Heart right ventricle (tissue), 16 donors: ENCODE measurements at regions not wholly inside any gene's neighbourhood (a gene's known extent, or its start where the extent isn't known, plus 50 kb on each side); places are given as distances from the start of the nearest gene placed in this dataset.

Experiments
- ATAC-seq, 8 donors: fragments of 200-7000 bp; cut with Tn5 transposase; one replicate each; pipeline ENCODE4 v1.9.1; 2020; ENCODE audit warnings: mild to moderate bottlenecking in 8 of 8, moderate library complexity in 8 of 8, moderate number of reproducible peaks in 1 of 8
- DNase-seq, 2 donors: peaks; one replicate each; pipeline ENCODE4 v3.0.0-alpha.2; 2020
- H3K27ac ChIP-seq, 10 donors: fragments of 200-600 bp; sonication (generic) in 2 of 10; one replicate each; pipeline versions ENCODE4 v1.5.0 to v1.8.0; 2020 to 2022; ENCODE audit warnings: mild to moderate bottlenecking in 3 of 10
- H3K27me3 ChIP-seq, 7 donors: fragments of 200-600 bp; one replicate each; pipeline ENCODE4 v1.8.0; 2021 to 2022; ENCODE audit warnings: mild to moderate bottlenecking in 2 of 7
- H3K36me3 ChIP-seq, 9 donors: fragments of 200-600 bp; sonication (generic) in 1 of 9; one replicate each; pipeline versions ENCODE4 v1.5.0 to v1.8.0; 2020 to 2022; ENCODE audit warnings: mild to moderate bottlenecking in 2 of 9
- H3K4me1 ChIP-seq, 9 donors: fragments of 200-600 bp; sonication (generic) in 1 of 9; one replicate each; pipeline versions ENCODE4 v1.5.0 to v1.8.0; 2020 to 2022; ENCODE audit warnings: mild to moderate bottlenecking in 4 of 9
- H3K4me3 ChIP-seq, 10 donors: fragments of 200-600 bp; sonication (generic) in 2 of 10; one replicate each; pipeline versions ENCODE4 v1.5.0 to v1.8.0; 2020 to 2022; ENCODE audit warnings: mild to moderate bottlenecking in 7 of 10, moderate library complexity in 2 of 10
- H3K9me3 ChIP-seq, 11 donors: fragments of 200-600 bp in 10 of 11; sonication (generic) in 2 of 11; one replicate each; pipeline versions ENCODE4 v1.5.0 to v1.8.0; 2013 to 2022; ENCODE audit warnings: mild to moderate bottlenecking in 2 of 11, control low read depth in 1 of 11, moderate library complexity in 1 of 11
- CTCF ChIP-seq, 9 donors: fragments of 200-600 bp; sonication (generic) in 2 of 9; IDR thresholded peaks; one replicate each; pipeline versions ENCODE4 v1.5.0 to v1.8.0; 2021 to 2022; ENCODE audit warnings: antibody characterized with exemption in 9 of 9, mild to moderate bottlenecking in 5 of 9, moderate library complexity in 1 of 9
- WGBS, 2 donors: extraction: QIAGEN DNeasy Blood & Tissue Kit; methylation state at CpG; one replicate each; pipeline ENCODE4 v1.1.7; 2013; ENCODE audit warnings: inconsistent platforms in 1 of 2; 5-methylcytosine and 5-hydroxymethylcytosine counted together
- intact Hi-C, 10 donors: fragments of 100-400 bp; cut with DNase I; formaldehyde crosslinking; loops; one replicate each; pipeline versions ENCODE4 v1.11.1 to v1.14.2; 2022
- donor health status: Arrhythmogenic right ventricular cardiomyopathy.
- donor health status: ischemic (EF 13 %, LVEDD 7.1; RV severe dilation, severe dysfunction).
- donor health status: healthy with polysubstance abuse.
- donor health status: DM: no; HTN: yes; CAD: no.
- donor health status: DM: no; HTN: no; CAD: no.
- donor health status: ischemic (EF 25% LVEDD 6.9; RV normal size, moderate dysfunction).
- donor health status: ischemic (EF 25% LVEDD 5.7; RV mildly dilated, moderate dysfunction).
- donor health status: healthy.
- donor health status: DM: yes; HTN: yes; CAD: no.
- donor health status: Ischemic cardiomyopathy.
- donor health status: ischemic (EF 35%, LVEDD 5.7; RV mildly dilated, moderate dysfunction).
- donor health status: nonischemic (EF 11% LVEDD 7.7; RV severe dilation, severe dysfunction).
- donor health status: DM: yes; HTN: yes; CAD: no.
- donor health status: PGD.
- donor health status: ischemic (EF 29% LVEDD 5.4; RV normal size, mild dysfunction).
- donor health status: nonischemic (EF 23%, LVEDD 6.1; RV moderate dilation, normal function).

GRCh38 chr16:35692824-35693223 lies 2233.4 kb downstream of the TP53TG3F start:
- peaks cover 0 to 6% (median 0%) of the 10 kb centered on the region in 9 donors for H3K4me1 ChIP-seq
- intact Hi-C loops = no loop called here
- no peak overlapping the region for H3K4me3 ChIP-seq
- H3K27me3 ChIP-seq = no peaks in the 10 kb centered on the region
- H3K27ac ChIP-seq = no peak overlapping the region
- WGBS, 2 donors = 70 to 76% methylated on average over 3 of the region's 3 CpGs
- H3K9me3 ChIP-seq = peaks cover 0 to 88% (median 17%) of the 10 kb centered on the region in 11 donors
- TF ChIP-seq CTCF (IDR thresholded peaks at IDR 0.05) = no peak
- ATAC-seq (no peak), DNase-seq (no peak)
- no peaks in the 10 kb centered on the region for H3K36me3 ChIP-seq

- Histone ChIP-seq H3K27me3 (no peaks in the 10 kb centered on the region), H3K4me1 (peaks cover 0 to 9% (median 0%) of the 10 kb centered on the region in 9 donors), H3K9me3 (peaks cover 0 to 89% (median 0%) of the 10 kb centered on the region in 11 donors), H3K27ac (no peak overlapping the region), H3K36me3 (no peaks in the 10 kb centered on the region), H3K4me3 (no peak overlapping the region)
- DNase-seq (no peak), ATAC-seq (no peak)
- TF ChIP-seq CTCF (IDR thresholded peaks at IDR 0.05) = no peak
- WGBS, 2 donors = 86 to 87% methylated on average over 2 of the region's 2 CpGs
- intact Hi-C loops = loop anchor here in 2 of 10 donors (10.0 kb wide), 2 partner anchors 58 to 62 kb away; no protein-coding TSS in a partner anchor
These were observed 2247.5 kb downstream of the TP53TG3F start for GRCh38 chr16:35706901-35707300.

GRCh38 chr16:35711435-35711834 lies 2252.0 kb downstream of the TP53TG3F start:
- 58 to 64% methylated on average over 6 of the region's 6 CpGs for WGBS, 2 donors
- Histone ChIP-seq H3K4me3 (no peak overlapping the region), H3K36me3 (no peaks in the 10 kb centered on the region), H3K27me3 (no peaks in the 10 kb centered on the region), H3K4me1 (peaks cover 0 to 32% (median 6%) of the 10 kb centered on the region in 9 donors), H3K27ac (no peak overlapping the region), H3K9me3 (peaks cover 0 to 90% (median 16%) of the 10 kb centered on the region in 11 donors)
- ATAC-seq (no peak), DNase-seq (no peak)
- intact Hi-C loops = loop anchor here in 1 of 10 donors (10.0 kb wide), 1 partner anchor 57 kb away; no protein-coding TSS in a partner anchor
- no peak for TF ChIP-seq CTCF (IDR thresholded peaks at IDR 0.05)

GRCh38 chr16:35711958-35712357 lies 2252.5 kb downstream of the TP53TG3F start:
- WGBS, 2 donors = 54 to 56% methylated on average over 5 of the region's 5 CpGs
- ATAC-seq = no peak

More at GRCh38 chr16:35711958-35712357, 2252.5 kb downstream of the TP53TG3F start:
- Histone ChIP-seq H3K4me3 (no peak overlapping the region), H3K36me3 (no peaks in the 10 kb centered on the region), H3K27me3 (no peaks in the 10 kb centered on the region), H3K27ac (no peak overlapping the region), H3K9me3 (peaks cover 0 to 95% (median 16%) of the 10 kb centered on the region in 11 donors), H3K4me1 (peaks cover 0 to 32% (median 6%) of the 10 kb centered on the region in 9 donors)
- intact Hi-C loops = loop anchor here in 1 of 10 donors (10.0 kb wide), 1 partner anchor 57 kb away; no protein-coding TSS in a partner anchor
- no peak for DNase-seq
- no peak for TF ChIP-seq CTCF (IDR thresholded peaks at IDR 0.05)
